ENCODE measurements at regions not wholly inside any gene's neighbourhood (a gene's known extent, or its start where the extent isn't known, plus 50 kb on each side); places are given as distances from the start of the nearest gene placed in this dataset.

- ATAC-seq (no peak), DNase-seq (ENCODE audit: missing footprints) (no peak)
- intact Hi-C loops (cut with DNase I) = no loop called here
Measured at GRCh38 chr1:209382231-209383100, 201.0 kb upstream of the CAMK1G start.

GRCh38 chr1:209383422-209383821 is 200.1 kb upstream of the CAMK1G start:
- ATAC-seq (no peak), DNase-seq (ENCODE audit: missing footprints) (no peak)
- intact Hi-C loops (cut with DNase I) = no loop called here

- DNase-seq (ENCODE audit: missing footprints) (no peak), ATAC-seq (no peak)
- intact Hi-C loops (cut with DNase I) = no loop called here
Measured at GRCh38 chr1:209383907-209384709, 199.4 kb upstream of the CAMK1G start.

- ATAC-seq (no peak), DNase-seq (ENCODE audit: missing footprints) (no peak)
- intact Hi-C loops (cut with DNase I) = no loop called here
Measured at GRCh38 chr1:209384710-209385550, 198.6 kb upstream of the CAMK1G start.

GRCh38 chr1:209386156-209386555 is 197.4 kb upstream of the CAMK1G start:
- no peak for ATAC-seq
- DNase-seq (ENCODE audit: missing footprints) = no peak
- intact Hi-C loops (cut with DNase I) = no loop called here

- no peak for DNase-seq (ENCODE audit: missing footprints)
- ATAC-seq = no peak
- intact Hi-C loops (cut with DNase I) = no loop called here
Measured at GRCh38 chr1:209387271-209387968, 196.1 kb upstream of the CAMK1G start.

- no peak for ATAC-seq
- intact Hi-C loops (cut with DNase I) = no loop called here
- DNase-seq (ENCODE audit: missing footprints) = no peak
Measured at GRCh38 chr1:209387969-209388329, 195.6 kb upstream of the CAMK1G start.

GRCh38 chr1:209388358-209388757 is 195.2 kb upstream of the CAMK1G start:
- intact Hi-C loops (cut with DNase I) = no loop called here
- no peak for DNase-seq (ENCODE audit: missing footprints)
- ATAC-seq = no peak

- DNase-seq (ENCODE audit: missing footprints) (no peak), ATAC-seq (no peak)
- intact Hi-C loops (cut with DNase I) = no loop called here
Measured at GRCh38 chr1:209389258-209389657, 194.3 kb upstream of the CAMK1G start.

GRCh38 chr1:209389975-209390374 is 193.5 kb upstream of the CAMK1G start:
- ATAC-seq (no peak), DNase-seq (ENCODE audit: missing footprints) (no peak)
- intact Hi-C loops (cut with DNase I) = no loop called here

- DNase-seq (ENCODE audit: missing footprints) (no peak), ATAC-seq (no peak)
- intact Hi-C loops (cut with DNase I) = no loop called here
Measured at GRCh38 chr1:209390764-209391163, 192.8 kb upstream of the CAMK1G start.

- intact Hi-C loops (cut with DNase I) = no loop called here
- DNase-seq (ENCODE audit: missing footprints) (no peak), ATAC-seq (no peak)
Measured at GRCh38 chr1:209391792-209392191, 191.7 kb upstream of the CAMK1G start.

GRCh38 chr1:209395169-209395568 is 188.3 kb upstream of the CAMK1G start:
- no peak for ATAC-seq
- intact Hi-C loops (cut with DNase I) = no loop called here

GRCh38 chr1:209397371-209397770 is 186.1 kb upstream of the CAMK1G start:
- DNase-seq (ENCODE audit: missing footprints) (no peak), ATAC-seq (no peak)
- intact Hi-C loops (cut with DNase I) = no loop called here

More at GRCh38 chr1:209395169-209395568, 188.3 kb upstream of the CAMK1G start:
- DNase-seq (ENCODE audit: missing footprints) = no peak

- intact Hi-C loops (cut with DNase I) = no loop called here
- DNase-seq (ENCODE audit: missing footprints) (no peak), ATAC-seq (no peak)
Measured at GRCh38 chr1:209397910-209398309, 185.6 kb upstream of the CAMK1G start.

- intact Hi-C loops (cut with DNase I) = no loop called here
- peak; percentile 72 for ATAC-seq
Measured at GRCh38 chr1:209398313-209398991, 185.1 kb upstream of the CAMK1G start.

GRCh38 chr1:209399800-209400199 is 183.7 kb upstream of the CAMK1G start:
- DNase-seq (ENCODE audit: missing footprints) = no peak
- no peak for ATAC-seq

More at GRCh38 chr1:209398313-209398991, 185.1 kb upstream of the CAMK1G start:
- DNase-seq (ENCODE audit: missing footprints) = no peak

More at GRCh38 chr1:209399800-209400199, 183.7 kb upstream of the CAMK1G start:
- intact Hi-C loops (cut with DNase I) = no loop called here
